DOHH2 (cell line): ENCODE measurements at regions not wholly inside any gene's neighbourhood (a gene's known extent, or its start where the extent isn't known, plus 50 kb on each side); places are given as distances from the start of the nearest gene placed in this dataset.

ENCODE experiments used
- CTCF ChIP-seq: fragments of 200-600 bp; sonication (generic); IDR thresholded peaks from one replicate; pipeline ENCODE4 v1.5.1; 2014; ENCODE audit warnings: antibody characterized with exemption, mild to moderate bottlenecking, low read depth, low read length; ENCODE audit not compliant: poor library complexity, severe bottlenecking
- EZH2phosphoT487 ChIP-seq: fragments of 200-600 bp; sonication (generic); IDR thresholded peaks from 2 replicates; pipeline ENCODE4 v1.6.1; 2017; ENCODE audit warnings: borderline replicate concordance, mild to moderate bottlenecking, antibody characterized with exemption, low read length, moderate library complexity, mixed read lengths

GRCh38 chr1:55304229-55304740 lies 89.1 kb upstream of the USP24 start:
- TF ChIP-seq CTCF (no peak), EZH2phosphoT487 (no peak)
